CD4-positive, alpha-beta memory T cell (primary cell): ENCODE measurements at regions not wholly inside any gene's neighbourhood (a gene's known extent, or its start where the extent isn't known, plus 50 kb on each side); places are given as distances from the start of the nearest gene placed in this dataset.

Experiments used
- CTCF ChIA-PET: fragments of 350-600 bp; sonication (Branson Sonifier 250); formaldehyde crosslinking; loops from one replicate; lab custom pipeline; 2021; ENCODE audit warnings: inconsistent platforms; ENCODE audit not compliant: partially characterized antibody; lab: Charles Lee
- POLR2A ChIA-PET: fragments of 350-600 bp; sonication (Branson Sonifier 250); formaldehyde crosslinking; loops from one replicate; lab custom pipeline; 2021; ENCODE audit not compliant: partially characterized antibody; lab: Charles Lee
- DNase-seq, 5 donors: peaks; one replicate each; pipeline versions ENCODE4 v3.0.0 to v3.0.0-alpha.2; 2020 to 2022; ENCODE audit warnings: mixed read lengths in 1 of 5
- H3K27ac ChIP-seq: one replicate; pipeline ENCODE4 v1.7.0; 2013; ENCODE audit warnings: low read depth, low read length
- H3K27me3 ChIP-seq: 2 replicates; pipeline ENCODE4 v1.7.0; 2013; ENCODE audit warnings: mild to moderate bottlenecking, low read length, moderate library complexity; ENCODE audit not compliant: insufficient read depth
- H3K36me3 ChIP-seq: 2 replicates; pipeline ENCODE4 v1.7.0; 2013; ENCODE audit warnings: mild to moderate bottlenecking, low read length, moderate library complexity; ENCODE audit not compliant: insufficient read depth
- H3K4me1 ChIP-seq: 2 replicates; pipeline ENCODE4 v1.7.0; 2013; ENCODE audit warnings: mild to moderate bottlenecking, low read length, moderate library complexity; ENCODE audit not compliant: insufficient read depth
- H3K4me3 ChIP-seq, 2 donors: one replicate each; pipeline ENCODE4 v1.7.0; 2013; ENCODE audit warnings: low read length in 2 of 2, mild to moderate bottlenecking in 1 of 2
- H3K9me3 ChIP-seq, 2 donors: one replicate each; pipeline ENCODE4 v1.7.0; 2013; ENCODE audit warnings: low read length in 2 of 2, control low read depth in 1 of 2; ENCODE audit not compliant: control insufficient read depth in 1 of 2
- H3K27ac Mint-ChIP-seq, 7 donors: one replicate each; pipeline ENCODE4 v1.8.0; 2020 to 2021; ENCODE audit warnings: mixed read lengths in 7 of 7, mild to moderate bottlenecking in 6 of 7, inconsistent platforms in 3 of 7, moderate library complexity in 3 of 7
- H3K27me3 Mint-ChIP-seq, 2 donors: one replicate each; pipeline ENCODE4 v1.8.0; 2020 to 2021; ENCODE audit warnings: mixed read lengths in 2 of 2
- H3K36me3 Mint-ChIP-seq, 2 donors: one replicate each; pipeline ENCODE4 v1.8.0; 2020 to 2021; ENCODE audit warnings: mixed read lengths in 2 of 2, inconsistent platforms in 1 of 2, mild to moderate bottlenecking in 1 of 2
- H3K4me1 Mint-ChIP-seq, 4 donors: one replicate each; pipeline ENCODE4 v1.8.0; 2020 to 2021; ENCODE audit warnings: mixed read lengths in 4 of 4, mild to moderate bottlenecking in 1 of 4
- H3K4me3 Mint-ChIP-seq, 8 donors: one replicate each; pipeline ENCODE4 v1.8.0; 2020 to 2021; ENCODE audit warnings: mixed read lengths in 8 of 8, mild to moderate bottlenecking in 7 of 8, moderate library complexity in 6 of 8, inconsistent platforms in 3 of 8
- H3K9me3 Mint-ChIP-seq, 8 donors: one replicate each; pipeline ENCODE4 v1.8.0; 2020 to 2021; ENCODE audit warnings: mixed read lengths in 8 of 8, mild to moderate bottlenecking in 5 of 8, inconsistent platforms in 3 of 8, moderate library complexity in 1 of 8
- intact Hi-C: fragments of 100-400 bp; cut with micrococcal nuclease; formaldehyde crosslinking; loops from one replicate; pipeline ENCODE4 v1.15.1; 2023

DNA sequence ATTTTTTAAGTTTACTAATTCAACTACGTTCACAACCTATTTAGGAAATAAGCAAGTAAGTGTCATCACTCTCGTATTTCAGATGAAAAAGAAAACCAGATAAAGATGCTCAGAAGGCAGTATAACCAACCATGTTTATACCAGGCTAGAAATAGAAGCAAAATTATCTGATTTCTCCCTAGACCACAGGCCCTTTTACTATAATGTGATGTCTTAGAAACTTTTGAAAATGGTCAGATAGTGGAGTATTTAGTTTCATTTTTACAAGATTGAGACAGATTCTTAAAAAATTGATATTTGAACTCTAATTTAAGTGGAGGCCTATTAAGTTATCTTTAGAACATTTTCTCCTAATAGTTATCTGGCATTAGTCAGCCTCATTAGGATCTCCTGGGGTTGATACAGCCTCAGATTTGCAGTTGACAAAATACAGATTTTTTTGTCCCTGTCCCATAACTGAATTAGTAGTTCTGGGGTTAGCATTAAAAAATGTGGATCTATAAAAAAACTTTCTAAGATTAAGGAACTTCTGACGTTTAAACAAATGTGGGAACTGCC lies 818.7 kb upstream of the PCDH9 start:
- H3K4me3 Mint-ChIP-seq, result no peak overlapping the region
- H3K4me3 ChIP-seq, result no peak overlapping the region
- H3K27me3 ChIP-seq, result no peaks in the 10 kb centered on the region
- no peaks in the 10 kb centered on the region for H3K4me1 ChIP-seq
- no peak overlapping the region for H3K27ac Mint-ChIP-seq
- CTCF ChIA-PET, result no interaction called here
- peaks cover 0 to 10% (median under 1%) of the 10 kb centered on the region in 8 donors for H3K9me3 Mint-ChIP-seq
- no peak overlapping the region for H3K27ac ChIP-seq
- POLR2A ChIA-PET, result no interaction called here
- DNase-seq, result no peak
- peaks cover 0 to 5% of the 10 kb centered on the region in 2 donors for H3K9me3 ChIP-seq
- H3K36me3 ChIP-seq, result no peaks in the 10 kb centered on the region
- H3K36me3 Mint-ChIP-seq, result no peaks in the 10 kb centered on the region
- H3K27me3 Mint-ChIP-seq, result no peaks in the 10 kb centered on the region
- intact Hi-C loops, result no loop called here
- H3K4me1 Mint-ChIP-seq, result no peaks in the 10 kb centered on the region

DNA sequence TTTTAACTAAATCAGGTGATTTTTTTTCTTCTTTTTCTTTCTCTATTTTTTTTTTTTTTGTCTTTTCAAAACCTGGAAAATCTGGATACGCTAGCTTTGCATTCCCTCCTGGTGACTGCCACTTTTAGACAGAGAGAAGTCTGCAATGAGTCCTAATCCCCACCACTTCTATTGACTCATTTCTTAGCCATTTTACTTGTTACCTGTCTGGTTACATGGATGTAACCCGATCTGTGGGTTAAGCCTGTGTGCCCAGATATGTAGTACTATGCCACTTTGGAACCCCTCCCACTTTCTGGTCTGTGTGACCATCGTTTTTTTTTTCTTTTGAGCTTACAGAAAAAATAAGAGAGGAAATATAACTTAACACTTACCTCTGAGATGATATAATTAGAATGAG lies 817.8 kb upstream of the PCDH9 start:
- no peak overlapping the region for H3K4me3 Mint-ChIP-seq
- Histone ChIP-seq H3K27me3 (no peaks in the 10 kb centered on the region), H3K36me3 (no peaks in the 10 kb centered on the region), H3K4me1 (no peaks in the 10 kb centered on the region), H3K27ac (no peak overlapping the region), H3K9me3 (peaks cover 0 to 5% of the 10 kb centered on the region in 2 donors), H3K4me3 (no peak overlapping the region)
- H3K9me3 Mint-ChIP-seq, result peaks cover 0 to 13% (median 0%) of the 10 kb centered on the region in 8 donors
- no peaks in the 10 kb centered on the region for H3K4me1 Mint-ChIP-seq
- no peaks in the 10 kb centered on the region for H3K36me3 Mint-ChIP-seq
- no peaks in the 10 kb centered on the region for H3K27me3 Mint-ChIP-seq
- CTCF ChIA-PET, result no interaction called here
- POLR2A ChIA-PET, result no interaction called here
- intact Hi-C loops, result no loop called here
- H3K27ac Mint-ChIP-seq, result no peak overlapping the region
- no peak for DNase-seq

DNA sequence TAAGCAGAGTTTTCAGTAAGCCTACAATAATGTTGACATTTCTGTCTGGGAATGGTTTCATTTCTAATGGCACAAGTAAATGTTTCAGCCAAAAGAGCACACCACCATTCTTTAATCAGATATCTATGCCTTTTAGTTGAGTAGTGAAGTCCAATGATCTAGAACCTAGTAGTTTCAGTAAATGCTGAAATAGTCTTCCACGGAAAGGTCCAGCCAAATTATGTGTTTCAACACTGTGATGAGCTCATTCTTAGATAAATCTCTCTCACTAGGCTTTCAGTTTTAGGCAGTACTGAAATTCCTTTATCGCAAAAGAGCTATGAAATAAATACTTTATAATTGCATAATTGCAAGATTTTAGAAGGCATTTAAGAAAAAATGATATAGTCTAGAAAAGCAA lies 816.8 kb upstream of the PCDH9 start:
- CTCF ChIA-PET, result no interaction called here
- POLR2A ChIA-PET, result no interaction called here
- Mint-ChIP-seq H3K36me3 (no peaks in the 10 kb centered on the region), H3K27me3 (no peaks in the 10 kb centered on the region), H3K9me3 (peaks cover 0 to 13% (median under 1%) of the 10 kb centered on the region in 8 donors), H3K4me1 (no peaks in the 10 kb centered on the region), H3K4me3 (no peak overlapping the region), H3K27ac (no peak overlapping the region)
- no peaks in the 10 kb centered on the region for H3K36me3 ChIP-seq
- DNase-seq, result no peak
- H3K27ac ChIP-seq, result no peak overlapping the region
- intact Hi-C loops, result no loop called here
- no peak overlapping the region for H3K4me3 ChIP-seq
- H3K9me3 ChIP-seq, result peaks cover 0 to 5% of the 10 kb centered on the region in 2 donors
- H3K4me1 ChIP-seq, result no peaks in the 10 kb centered on the region
- no peaks in the 10 kb centered on the region for H3K27me3 ChIP-seq

DNA sequence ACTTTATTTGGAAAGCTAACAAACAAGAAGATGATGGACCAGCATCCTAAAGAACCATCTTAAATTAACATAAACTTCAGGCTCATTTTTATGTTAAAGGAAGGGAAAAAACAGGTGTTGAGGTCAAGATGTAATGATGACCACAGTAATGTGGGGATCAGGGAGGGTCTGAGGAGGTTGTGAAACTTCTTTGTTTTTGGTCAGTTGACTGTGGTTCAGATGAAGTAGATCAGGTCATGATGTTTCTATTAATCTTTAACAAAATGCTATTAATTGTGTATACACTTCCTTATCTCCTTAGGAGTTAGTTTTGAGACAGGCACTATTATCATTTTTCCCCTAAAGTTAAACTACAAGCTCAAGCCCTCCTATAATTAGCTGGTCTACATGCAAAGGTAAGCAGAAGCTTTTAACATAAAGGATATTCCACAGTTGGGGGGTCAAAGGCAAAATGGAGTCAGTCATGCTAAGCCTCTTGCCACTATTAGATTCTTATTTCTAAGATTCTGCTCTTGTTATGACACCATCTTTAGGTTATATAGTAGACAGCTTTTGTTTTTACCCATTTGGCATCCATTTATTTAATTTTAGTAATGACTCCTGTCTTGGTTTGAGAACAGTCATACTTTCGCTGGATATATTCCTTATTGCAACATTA lies 800.1 kb upstream of the PCDH9 start:
- Histone ChIP-seq H3K27ac (no peak overlapping the region), H3K36me3 (no peaks in the 10 kb centered on the region), H3K27me3 (no peaks in the 10 kb centered on the region), H3K9me3 (no peaks in the 10 kb centered on the region), H3K4me1 (no peaks in the 10 kb centered on the region), H3K4me3 (no peak overlapping the region)
- Mint-ChIP-seq H3K9me3 (peaks cover 0 to 6% (median 1%) of the 10 kb centered on the region in 8 donors), H3K36me3 (no peaks in the 10 kb centered on the region), H3K4me1 (no peaks in the 10 kb centered on the region), H3K27me3 (no peaks in the 10 kb centered on the region), H3K27ac (no peak overlapping the region), H3K4me3 (no peak overlapping the region)
- intact Hi-C loops, result no loop called here
- CTCF ChIA-PET, result no interaction called here
- POLR2A ChIA-PET, result no interaction called here
- no peak for DNase-seq

DNA sequence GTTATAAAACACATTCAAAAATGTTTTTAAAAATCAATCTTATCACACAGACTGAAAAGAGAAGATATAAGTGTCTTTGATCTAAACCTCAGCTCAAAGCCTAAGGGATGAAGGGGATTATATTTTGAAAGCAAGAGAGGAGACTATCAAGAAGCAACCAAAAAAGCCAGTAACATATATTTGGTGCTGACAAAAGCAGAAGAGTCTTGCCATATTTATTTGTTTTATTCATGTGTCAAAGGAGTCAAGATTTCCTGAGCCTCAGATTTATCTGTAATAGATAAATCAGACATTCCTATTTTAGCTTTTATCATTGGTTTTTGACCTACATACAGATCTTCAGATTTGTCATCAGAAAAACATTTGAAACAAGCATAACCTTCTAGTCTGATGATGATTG lies 798.6 kb upstream of the PCDH9 start:
- no peaks in the 10 kb centered on the region for H3K4me1 ChIP-seq
- Mint-ChIP-seq H3K4me1 (no peaks in the 10 kb centered on the region), H3K4me3 (no peak overlapping the region), H3K9me3 (peaks cover 0 to 7% (median 2%) of the 10 kb centered on the region in 8 donors), H3K36me3 (no peaks in the 10 kb centered on the region), H3K27ac (no peak overlapping the region), H3K27me3 (no peaks in the 10 kb centered on the region)
- no peaks in the 10 kb centered on the region for H3K27me3 ChIP-seq
- H3K4me3 ChIP-seq, result no peak overlapping the region
- H3K27ac ChIP-seq, result no peak overlapping the region
- no peaks in the 10 kb centered on the region for H3K36me3 ChIP-seq
- DNase-seq, result no peak
- no peaks in the 10 kb centered on the region for H3K9me3 ChIP-seq
- POLR2A ChIA-PET, result no interaction called here
- intact Hi-C loops, result no loop called here
- CTCF ChIA-PET, result no interaction called here

DNA sequence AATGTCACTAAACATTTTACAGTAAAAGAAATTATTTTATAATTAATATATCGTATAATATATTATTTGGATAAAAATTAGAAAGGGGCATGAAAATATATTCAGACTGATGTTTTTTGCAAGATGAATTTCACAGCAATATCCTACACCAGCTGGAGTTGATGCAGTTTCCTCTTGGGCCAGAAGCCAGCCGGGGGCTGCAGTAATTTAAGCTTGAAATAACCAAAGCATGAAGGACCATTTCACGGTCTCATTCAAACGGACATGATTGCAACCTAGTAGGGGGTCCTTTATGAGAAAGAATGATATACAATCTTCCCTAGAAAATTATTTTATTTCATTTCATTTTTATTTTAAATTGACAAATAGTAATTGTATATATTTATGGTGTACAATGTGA lies 797.2 kb upstream of the PCDH9 start:
- Mint-ChIP-seq H3K27me3 (no peaks in the 10 kb centered on the region), H3K4me1 (no peaks in the 10 kb centered on the region), H3K9me3 (peaks cover 0 to 9% (median 2%) of the 10 kb centered on the region in 8 donors), H3K27ac (no peak overlapping the region), H3K36me3 (no peaks in the 10 kb centered on the region), H3K4me3 (no peak overlapping the region)
- POLR2A ChIA-PET, result no interaction called here
- Histone ChIP-seq H3K4me3 (no peak overlapping the region), H3K27me3 (no peaks in the 10 kb centered on the region), H3K27ac (no peak overlapping the region), H3K9me3 (no peaks in the 10 kb centered on the region), H3K4me1 (no peaks in the 10 kb centered on the region), H3K36me3 (no peaks in the 10 kb centered on the region)
- intact Hi-C loops, result no loop called here
- CTCF ChIA-PET, result no interaction called here
- DNase-seq, result no peak

DNA sequence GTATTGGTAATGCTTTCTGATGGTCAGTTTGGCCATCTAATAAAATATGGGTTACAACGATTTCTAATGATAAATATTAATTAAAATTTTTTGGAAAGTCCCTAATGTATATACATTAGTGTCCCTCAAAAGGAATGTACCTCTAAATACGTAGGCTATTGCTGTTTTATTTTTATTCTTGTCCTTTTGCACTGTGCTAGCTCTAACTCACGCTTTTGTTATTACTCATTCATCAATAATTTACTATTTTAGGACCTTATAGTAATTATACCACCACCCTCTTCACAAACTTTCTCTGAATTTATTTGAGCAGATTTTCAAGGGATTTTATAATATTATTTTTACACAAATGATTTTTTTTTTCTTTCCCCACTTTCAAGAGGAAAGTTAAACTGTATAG lies 795.9 kb upstream of the PCDH9 start:
- ChIA-PET CTCF (no interaction called here), POLR2A (no interaction called here)
- no peaks in the 10 kb centered on the region for H3K36me3 Mint-ChIP-seq
- H3K4me1 Mint-ChIP-seq, result no peaks in the 10 kb centered on the region
- Histone ChIP-seq H3K36me3 (no peaks in the 10 kb centered on the region), H3K27me3 (no peaks in the 10 kb centered on the region), H3K9me3 (no peaks in the 10 kb centered on the region), H3K4me3 (no peak overlapping the region), H3K27ac (no peak overlapping the region), H3K4me1 (no peaks in the 10 kb centered on the region)
- H3K9me3 Mint-ChIP-seq, result peaks cover 0 to 9% (median 4%) of the 10 kb centered on the region in 8 donors
- no peak for DNase-seq
- intact Hi-C loops, result no loop called here
- no peak overlapping the region for H3K4me3 Mint-ChIP-seq
- H3K27ac Mint-ChIP-seq, result no peak overlapping the region
- no peaks in the 10 kb centered on the region for H3K27me3 Mint-ChIP-seq
